ENCODE measurements at regions not wholly inside any gene's neighbourhood (a gene's known extent, or its start where the extent isn't known, plus 50 kb on each side); places are given as distances from the start of the nearest gene placed in this dataset.

DNA sequence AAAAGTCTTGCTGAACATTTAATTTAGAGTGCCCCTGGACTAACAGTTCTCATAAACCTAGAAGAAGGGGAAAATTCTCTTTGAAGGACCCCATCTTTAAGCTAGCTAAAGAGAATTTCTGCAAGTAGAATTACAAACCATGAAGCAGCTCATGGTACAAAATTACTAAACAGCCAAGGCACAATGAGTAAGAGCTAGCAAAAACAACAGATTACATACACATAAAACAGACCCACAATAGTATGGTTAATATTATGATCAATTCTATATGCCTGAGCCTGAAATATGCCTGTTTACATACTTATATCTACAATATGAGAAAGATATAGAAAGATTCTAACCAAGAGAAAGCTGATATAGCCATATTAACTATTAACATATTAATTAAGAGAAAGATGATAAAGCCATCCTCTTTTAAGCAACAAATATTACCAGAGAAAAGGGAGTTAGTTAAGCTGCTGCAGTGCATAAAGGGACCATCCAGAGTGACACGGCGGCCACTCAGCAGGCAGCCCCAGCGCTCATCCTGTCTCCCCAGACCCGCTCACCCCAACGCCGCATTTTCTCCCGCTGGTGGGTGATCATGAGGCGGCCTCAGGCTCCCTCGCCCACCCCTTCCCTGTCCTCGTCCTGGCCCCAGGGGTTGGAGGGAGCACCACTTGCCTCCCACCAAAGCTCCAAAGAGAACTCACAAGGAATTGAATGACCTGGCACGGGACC, 98.4 kb upstream of the CARMIL1 start:
- H3K36me3 ChIP-seq (ENCODE audit: control insufficient read depth in 4 of 4, insufficient read depth in 3 of 4, low read depth in 1 of 4, low read length in 3 of 4) = no peaks in the 10 kb centered on the region
- DNase-seq (ENCODE audit: low spot score) = no peak

DNA sequence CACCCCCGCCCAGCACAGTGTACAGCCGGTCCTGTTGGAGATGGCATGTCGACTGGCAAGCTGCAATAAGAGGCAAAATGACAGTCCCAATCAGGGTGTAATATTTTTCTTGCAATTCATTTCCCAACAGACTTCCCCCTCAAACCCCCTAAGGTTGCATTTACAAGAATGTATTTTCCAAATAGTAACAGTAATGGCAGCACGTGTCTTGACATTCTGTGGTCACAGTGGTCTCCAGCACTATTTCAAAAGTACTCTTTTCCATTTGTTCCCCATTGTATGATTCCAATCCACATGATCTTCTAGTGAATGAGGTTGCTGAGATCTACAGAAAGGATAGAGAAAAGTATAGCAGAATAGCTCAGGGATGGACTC, 97.8 kb upstream of the CARMIL1 start:
- WGBS = 83% methylated on average over 4 of the region's 4 CpGs
- Histone ChIP-seq H3K4me3 (ENCODE audit: low read depth in 1 of 3, low read length in 3 of 3) (no peak overlapping the region), H3K27me3 (ENCODE audit: control insufficient read depth in 4 of 4, insufficient read depth in 4 of 4, low read length in 3 of 4) (no peaks in the 10 kb centered on the region), H3K9me3 (ENCODE audit: control insufficient read depth in 4 of 4, low read length in 3 of 4) (no peaks in the 10 kb centered on the region), H3K4me1 (ENCODE audit: control insufficient read depth in 4 of 4, insufficient read depth in 4 of 4, low read length in 3 of 4) (no peaks in the 10 kb centered on the region), H3K27ac (ENCODE audit: low read depth in 1 of 2, low read length in 2 of 2) (no peak overlapping the region), H3K9ac (ENCODE audit: low read depth in 1 of 2, low read length in 2 of 2) (no peak overlapping the region), H3K36me3 (ENCODE audit: control insufficient read depth in 4 of 4, insufficient read depth in 3 of 4, low read depth in 1 of 4, low read length in 3 of 4) (no peaks in the 10 kb centered on the region)
- no peak for DNase-seq (ENCODE audit: low spot score)
- TF ChIP-seq FOXA1 (IDR thresholded peaks at IDR 0.05) = no peak
- no peak for TF ChIP-seq EGR1 (IDR thresholded peaks at IDR 0.05; ENCODE audit: low read depth in 2 of 2)
- TF ChIP-seq RAD21 (IDR thresholded peaks at IDR 0.05) = no peak
- TF ChIP-seq NR2F2 (IDR thresholded peaks at IDR 0.05) = no peak
- TF ChIP-seq, protein P1, sequence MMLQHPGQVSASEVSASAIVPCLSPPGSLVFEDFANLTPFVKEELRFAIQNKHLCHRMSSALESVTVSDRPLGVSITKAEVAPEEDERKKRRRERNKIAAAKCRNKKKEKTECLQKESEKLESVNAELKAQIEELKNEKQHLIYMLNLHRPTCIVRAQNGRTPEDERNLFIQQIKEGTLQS (IDR thresholded peaks at IDR 0.05) = no peak
- TF ChIP-seq, protein P2, sequence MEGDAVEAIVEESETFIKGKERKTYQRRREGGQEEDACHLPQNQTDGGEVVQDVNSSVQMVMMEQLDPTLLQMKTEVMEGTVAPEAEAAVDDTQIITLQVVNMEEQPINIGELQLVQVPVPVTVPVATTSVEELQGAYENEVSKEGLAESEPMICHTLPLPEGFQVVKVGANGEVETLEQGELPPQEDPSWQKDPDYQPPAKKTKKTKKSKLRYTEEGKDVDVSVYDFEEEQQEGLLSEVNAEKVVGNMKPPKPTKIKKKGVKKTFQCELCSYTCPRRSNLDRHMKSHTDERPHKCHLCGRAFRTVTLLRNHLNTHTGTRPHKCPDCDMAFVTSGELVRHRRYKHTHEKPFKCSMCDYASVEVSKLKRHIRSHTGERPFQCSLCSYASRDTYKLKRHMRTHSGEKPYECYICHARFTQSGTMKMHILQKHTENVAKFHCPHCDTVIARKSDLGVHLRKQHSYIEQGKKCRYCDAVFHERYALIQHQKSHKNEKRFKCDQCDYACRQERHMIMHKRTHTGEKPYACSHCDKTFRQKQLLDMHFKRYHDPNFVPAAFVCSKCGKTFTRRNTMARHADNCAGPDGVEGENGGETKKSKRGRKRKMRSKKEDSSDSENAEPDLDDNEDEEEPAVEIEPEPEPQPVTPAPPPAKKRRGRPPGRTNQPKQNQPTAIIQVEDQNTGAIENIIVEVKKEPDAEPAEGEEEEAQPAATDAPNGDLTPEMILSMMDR (IDR thresholded peaks at IDR 0.05; ENCODE audit: low read depth, low read length, missing input control) = no peak
- no peak for TF ChIP-seq TAF1 (conservative IDR thresholded peaks at IDR 0.05)
- no peak for TF ChIP-seq JUND (IDR thresholded peaks at IDR 0.05)
- TF ChIP-seq, protein P3, sequence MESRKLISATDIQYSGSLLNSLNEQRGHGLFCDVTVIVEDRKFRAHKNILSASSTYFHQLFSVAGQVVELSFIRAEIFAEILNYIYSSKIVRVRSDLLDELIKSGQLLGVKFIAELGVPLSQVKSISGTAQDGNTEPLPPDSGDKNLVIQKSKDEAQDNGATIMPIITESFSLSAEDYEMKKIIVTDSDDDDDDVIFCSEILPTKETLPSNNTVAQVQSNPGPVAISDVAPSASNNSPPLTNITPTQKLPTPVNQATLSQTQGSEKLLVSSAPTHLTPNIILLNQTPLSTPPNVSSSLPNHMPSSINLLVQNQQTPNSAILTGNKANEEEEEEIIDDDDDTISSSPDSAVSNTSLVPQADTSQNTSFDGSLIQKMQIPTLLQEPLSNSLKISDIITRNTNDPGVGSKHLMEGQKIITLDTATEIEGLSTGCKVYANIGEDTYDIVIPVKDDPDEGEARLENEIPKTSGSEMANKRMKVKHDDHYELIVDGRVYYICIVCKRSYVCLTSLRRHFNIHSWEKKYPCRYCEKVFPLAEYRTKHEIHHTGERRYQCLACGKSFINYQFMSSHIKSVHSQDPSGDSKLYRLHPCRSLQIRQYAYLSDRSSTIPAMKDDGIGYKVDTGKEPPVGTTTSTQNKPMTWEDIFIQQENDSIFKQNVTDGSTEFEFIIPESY (IDR thresholded peaks at IDR 0.05) = no peak
- TF ChIP-seq RXRA (IDR thresholded peaks at IDR 0.05) = no peak
- TF ChIP-seq, protein P4, sequence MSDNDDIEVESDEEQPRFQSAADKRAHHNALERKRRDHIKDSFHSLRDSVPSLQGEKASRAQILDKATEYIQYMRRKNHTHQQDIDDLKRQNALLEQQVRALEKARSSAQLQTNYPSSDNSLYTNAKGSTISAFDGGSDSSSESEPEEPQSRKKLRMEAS (IDR thresholded peaks at IDR 0.05) = no peak
- TF ChIP-seq GABPA (IDR thresholded peaks at IDR 0.05 in 1 of 2, conservative IDR thresholded peaks at IDR 0.05 in 1 of 2) = no peak
- no peak for TF ChIP-seq YY1 (IDR thresholded peaks at IDR 0.05)
- TF ChIP-seq, protein P5, sequence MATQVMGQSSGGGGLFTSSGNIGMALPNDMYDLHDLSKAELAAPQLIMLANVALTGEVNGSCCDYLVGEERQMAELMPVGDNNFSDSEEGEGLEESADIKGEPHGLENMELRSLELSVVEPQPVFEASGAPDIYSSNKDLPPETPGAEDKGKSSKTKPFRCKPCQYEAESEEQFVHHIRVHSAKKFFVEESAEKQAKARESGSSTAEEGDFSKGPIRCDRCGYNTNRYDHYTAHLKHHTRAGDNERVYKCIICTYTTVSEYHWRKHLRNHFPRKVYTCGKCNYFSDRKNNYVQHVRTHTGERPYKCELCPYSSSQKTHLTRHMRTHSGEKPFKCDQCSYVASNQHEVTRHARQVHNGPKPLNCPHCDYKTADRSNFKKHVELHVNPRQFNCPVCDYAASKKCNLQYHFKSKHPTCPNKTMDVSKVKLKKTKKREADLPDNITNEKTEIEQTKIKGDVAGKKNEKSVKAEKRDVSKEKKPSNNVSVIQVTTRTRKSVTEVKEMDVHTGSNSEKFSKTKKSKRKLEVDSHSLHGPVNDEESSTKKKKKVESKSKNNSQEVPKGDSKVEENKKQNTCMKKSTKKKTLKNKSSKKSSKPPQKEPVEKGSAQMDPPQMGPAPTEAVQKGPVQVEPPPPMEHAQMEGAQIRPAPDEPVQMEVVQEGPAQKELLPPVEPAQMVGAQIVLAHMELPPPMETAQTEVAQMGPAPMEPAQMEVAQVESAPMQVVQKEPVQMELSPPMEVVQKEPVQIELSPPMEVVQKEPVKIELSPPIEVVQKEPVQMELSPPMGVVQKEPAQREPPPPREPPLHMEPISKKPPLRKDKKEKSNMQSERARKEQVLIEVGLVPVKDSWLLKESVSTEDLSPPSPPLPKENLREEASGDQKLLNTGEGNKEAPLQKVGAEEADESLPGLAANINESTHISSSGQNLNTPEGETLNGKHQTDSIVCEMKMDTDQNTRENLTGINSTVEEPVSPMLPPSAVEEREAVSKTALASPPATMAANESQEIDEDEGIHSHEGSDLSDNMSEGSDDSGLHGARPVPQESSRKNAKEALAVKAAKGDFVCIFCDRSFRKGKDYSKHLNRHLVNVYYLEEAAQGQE (IDR thresholded peaks at IDR 0.05) = no peak
- TF ChIP-seq HNF4G (IDR thresholded peaks at IDR 0.05) = no peak
- TF ChIP-seq HNF4A (conservative IDR thresholded peaks at IDR 0.05) = no peak
- TF ChIP-seq SP1 (IDR thresholded peaks at IDR 0.05) = no peak

More for the DNA sequence above, 98.4 kb upstream of the CARMIL1 start:
- Histone ChIP-seq H3K4me1 (ENCODE audit: control insufficient read depth in 4 of 4, insufficient read depth in 4 of 4, low read length in 3 of 4) (no peaks in the 10 kb centered on the region), H3K27ac (ENCODE audit: low read depth in 1 of 2, low read length in 2 of 2) (no peak overlapping the region), H3K9ac (ENCODE audit: low read depth in 1 of 2, low read length in 2 of 2) (no peak overlapping the region), H3K9me3 (ENCODE audit: control insufficient read depth in 4 of 4, low read length in 3 of 4) (no peaks in the 10 kb centered on the region), H3K4me3 (ENCODE audit: low read depth in 1 of 3, low read length in 3 of 3) (no peak overlapping the region), H3K27me3 (ENCODE audit: control insufficient read depth in 4 of 4, insufficient read depth in 4 of 4, low read length in 3 of 4) (no peaks in the 10 kb centered on the region)
- TF ChIP-seq FOXA1 (IDR thresholded peaks at IDR 0.05) = no peak
- no peak for TF ChIP-seq NR2F2 (IDR thresholded peaks at IDR 0.05)
- TF ChIP-seq, protein P4 (IDR thresholded peaks at IDR 0.05) = no peak
- TF ChIP-seq, protein P1 (IDR thresholded peaks at IDR 0.05) = no peak
- no peak for TF ChIP-seq HNF4A (conservative IDR thresholded peaks at IDR 0.05)
- no peak for TF ChIP-seq TAF1 (conservative IDR thresholded peaks at IDR 0.05)
- WGBS = 86% methylated on average over 11 of the region's 11 CpGs

Measured in liver (tissue), 8 donors.